HuH-7 (cell line): ENCODE measurements at regions not wholly inside any gene's neighbourhood (a gene's known extent, or its start where the extent isn't known, plus 50 kb on each side); places are given as distances from the start of the nearest gene placed in this dataset.
"Not testable (repeated sequence)": the region's sequence is repeated elsewhere in the genome, so short reads cannot be mapped to it uniquely, and the experiment has no call there.

Experiments used
- DNase-seq: peaks from one replicate; pipeline ENCODE4 v3.0.0; 2011; ENCODE audit warnings: low spot score

DNA sequence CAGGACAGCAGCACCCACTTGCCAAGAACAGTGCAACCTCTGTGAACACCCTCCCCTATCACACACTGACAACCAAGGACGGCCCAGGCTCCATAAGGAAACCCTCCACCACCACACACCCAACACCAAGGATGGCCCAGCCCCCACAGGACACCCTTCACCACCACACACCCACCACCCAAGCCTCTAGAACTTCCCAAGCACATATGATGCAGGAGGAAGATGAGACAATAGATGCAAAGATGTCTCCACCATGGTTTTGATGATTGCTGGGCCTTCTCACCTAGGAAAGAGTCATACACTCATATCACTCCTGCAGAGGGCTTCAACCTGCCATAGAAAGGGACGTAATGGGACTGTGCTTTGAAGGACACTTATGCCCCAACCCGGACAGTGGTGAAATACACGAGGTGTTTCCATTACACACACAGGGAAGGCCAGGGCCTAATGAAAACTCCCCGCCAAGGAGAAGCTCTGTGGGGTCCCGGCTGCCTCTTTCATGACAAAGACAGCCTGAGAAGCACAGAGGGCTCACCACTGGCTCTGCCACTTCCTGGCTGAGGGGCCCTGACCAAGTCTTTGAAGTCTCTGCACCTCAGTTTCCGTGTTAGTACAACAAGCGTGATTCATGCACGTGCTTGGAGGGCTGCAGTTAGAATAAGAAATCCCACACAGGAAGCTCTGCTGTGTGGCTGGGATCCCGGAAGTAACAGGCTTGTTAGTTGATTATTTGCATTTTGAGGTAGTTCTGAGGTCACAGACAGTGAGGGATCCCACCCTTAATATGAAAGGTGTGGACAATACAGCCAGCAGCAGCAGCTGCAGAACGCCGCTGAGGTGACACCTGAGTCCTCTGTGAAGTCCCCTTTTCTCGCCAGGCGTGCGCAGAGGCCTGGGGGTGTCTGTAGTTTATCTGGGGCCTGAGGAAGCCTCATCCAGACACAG is 61.9 kb upstream of the ATP12A start:
- no peak for DNase-seq

DNA sequence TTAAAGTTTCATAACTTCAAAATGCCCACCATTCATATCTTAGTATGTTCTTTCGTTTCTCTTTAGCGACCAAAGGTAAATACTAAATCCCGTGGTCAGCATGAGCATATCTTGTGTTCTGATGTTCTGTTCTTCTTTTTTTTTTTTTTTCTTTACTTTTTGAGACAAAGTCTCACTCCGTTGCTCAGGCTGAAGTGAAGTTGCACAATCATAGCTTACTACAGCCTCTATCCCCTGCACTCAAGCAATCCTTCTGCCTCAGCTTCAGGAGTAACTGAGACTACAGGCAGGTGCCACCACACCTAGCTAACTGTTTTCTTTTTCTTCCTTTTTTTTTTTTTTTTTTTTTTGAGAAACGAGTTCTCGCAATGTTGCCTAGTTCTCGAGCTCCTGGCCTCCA is 60.9 kb upstream of the ATP12A start:
- no peak for DNase-seq

DNA sequence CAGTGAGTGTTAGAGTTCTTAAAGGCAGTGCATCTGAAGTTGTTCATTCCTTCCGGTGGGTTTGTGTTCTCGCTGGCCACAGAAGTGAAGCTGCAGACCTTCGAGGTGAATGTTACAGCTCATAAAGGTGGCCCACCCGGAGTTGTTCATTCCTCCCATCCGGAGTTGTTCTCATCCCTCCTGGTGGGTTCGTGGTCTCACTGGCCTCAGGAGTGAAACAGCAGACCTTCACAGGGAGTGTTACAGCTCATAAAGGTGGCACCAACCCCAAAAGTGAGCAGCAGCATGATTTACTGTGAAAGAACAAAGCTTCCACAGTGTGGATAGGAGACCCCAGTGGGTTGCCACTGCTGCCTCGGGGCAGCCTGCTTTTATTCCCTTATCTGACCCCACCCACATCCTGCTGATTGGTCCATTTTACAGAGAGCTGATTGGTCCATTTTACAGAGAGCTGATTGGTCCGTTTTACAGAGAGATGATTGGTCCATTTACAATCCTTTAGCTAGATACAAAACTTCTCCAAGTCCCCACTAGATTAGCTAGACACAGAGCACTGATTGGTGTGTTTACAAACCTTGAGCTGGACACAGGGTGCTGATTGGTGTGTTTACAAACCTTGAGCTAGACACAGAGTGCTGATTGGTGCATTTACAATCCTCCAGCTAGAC is 57.6 kb upstream of the ATP12A start:
- not testable (repeated sequence) for DNase-seq

DNA sequence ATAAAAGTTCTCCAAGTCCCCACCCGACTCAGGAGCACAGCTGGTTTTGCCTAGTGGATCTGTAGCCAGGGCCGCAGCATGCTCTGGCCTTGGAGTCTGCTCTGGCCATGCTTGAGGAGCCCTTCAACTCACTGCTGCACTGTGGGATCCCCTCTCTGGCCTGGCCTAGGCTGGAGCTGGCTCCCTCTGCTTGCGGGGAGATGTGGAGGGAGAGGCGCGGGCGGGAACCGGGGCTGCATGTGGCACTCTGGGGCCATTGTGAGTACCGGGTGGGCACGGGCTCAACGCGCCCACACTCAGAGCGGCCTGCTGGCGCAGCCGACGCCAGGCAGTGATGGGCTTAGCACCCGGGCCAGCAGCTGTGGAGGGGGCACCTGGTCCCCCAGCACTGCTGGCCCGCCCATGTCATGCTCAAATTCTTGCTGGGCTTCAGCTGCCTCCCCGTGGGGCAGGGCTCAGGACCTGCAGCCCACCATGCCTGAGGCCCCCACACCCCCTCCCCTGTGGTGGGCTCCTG is 57.0 kb upstream of the ATP12A start:
- no peak for DNase-seq

DNA sequence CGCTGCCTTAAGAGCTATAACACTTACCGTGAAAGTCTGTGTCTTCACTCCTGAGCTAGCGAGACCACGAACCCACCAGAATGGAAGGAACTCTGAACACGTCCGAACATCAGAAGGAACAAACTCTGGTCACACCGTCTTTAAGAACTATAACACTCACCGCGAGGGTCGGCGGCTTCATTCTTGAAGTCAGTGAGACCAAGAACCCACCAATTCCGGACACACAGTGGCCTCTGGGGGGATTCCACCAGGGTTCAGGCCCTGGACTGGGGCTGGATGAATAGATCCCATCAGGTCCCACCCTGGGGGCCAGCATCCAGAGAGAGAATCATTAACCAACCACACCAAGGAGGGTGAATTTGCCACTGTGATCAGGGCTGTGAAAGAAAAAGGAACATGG is 55.8 kb upstream of the ATP12A start:
- DNase-seq, result no peak

DNA sequence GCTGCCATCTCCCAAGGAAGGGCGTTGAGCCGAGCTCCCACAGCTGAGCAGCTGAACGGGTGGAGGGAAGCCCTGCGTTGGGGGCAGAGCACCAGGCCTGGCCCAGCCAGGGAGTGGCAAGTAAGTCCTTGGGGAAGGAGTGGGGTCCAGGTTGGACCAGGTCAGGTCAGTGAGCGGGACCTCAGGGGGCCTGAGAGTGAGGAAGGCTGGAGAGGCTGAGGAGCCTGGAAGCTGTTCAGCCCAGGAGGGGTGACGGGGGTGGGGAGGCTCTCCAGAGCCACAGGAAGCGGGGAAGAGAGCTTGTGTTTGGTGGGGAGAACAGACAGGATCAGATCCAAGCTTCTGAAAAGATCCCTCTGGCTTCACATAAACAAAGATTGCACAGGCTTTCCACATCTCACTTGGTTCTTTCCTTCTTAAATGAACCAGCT is 55.4 kb upstream of the ATP12A start:
- no peak for DNase-seq

DNA sequence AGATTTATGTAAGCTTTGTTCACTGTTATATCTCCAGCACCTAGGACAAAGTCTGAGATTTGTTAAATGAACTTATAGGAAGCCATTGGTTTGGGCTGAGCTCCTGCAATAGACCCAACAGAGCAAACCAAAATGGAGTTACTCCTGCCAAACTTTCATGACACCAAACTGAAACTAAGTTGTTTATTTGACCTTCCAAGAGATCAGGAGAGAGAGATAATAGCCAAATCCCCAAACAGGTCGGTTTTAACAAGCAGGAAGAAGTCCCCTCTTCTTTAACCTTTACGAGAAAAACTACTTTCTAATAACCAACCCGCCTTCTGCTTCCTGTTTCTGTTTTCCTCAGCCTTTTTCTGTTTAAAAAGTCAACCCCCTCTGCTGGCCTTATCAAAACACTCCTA is 54.9 kb upstream of the ATP12A start:
- no peak for DNase-seq

DNA sequence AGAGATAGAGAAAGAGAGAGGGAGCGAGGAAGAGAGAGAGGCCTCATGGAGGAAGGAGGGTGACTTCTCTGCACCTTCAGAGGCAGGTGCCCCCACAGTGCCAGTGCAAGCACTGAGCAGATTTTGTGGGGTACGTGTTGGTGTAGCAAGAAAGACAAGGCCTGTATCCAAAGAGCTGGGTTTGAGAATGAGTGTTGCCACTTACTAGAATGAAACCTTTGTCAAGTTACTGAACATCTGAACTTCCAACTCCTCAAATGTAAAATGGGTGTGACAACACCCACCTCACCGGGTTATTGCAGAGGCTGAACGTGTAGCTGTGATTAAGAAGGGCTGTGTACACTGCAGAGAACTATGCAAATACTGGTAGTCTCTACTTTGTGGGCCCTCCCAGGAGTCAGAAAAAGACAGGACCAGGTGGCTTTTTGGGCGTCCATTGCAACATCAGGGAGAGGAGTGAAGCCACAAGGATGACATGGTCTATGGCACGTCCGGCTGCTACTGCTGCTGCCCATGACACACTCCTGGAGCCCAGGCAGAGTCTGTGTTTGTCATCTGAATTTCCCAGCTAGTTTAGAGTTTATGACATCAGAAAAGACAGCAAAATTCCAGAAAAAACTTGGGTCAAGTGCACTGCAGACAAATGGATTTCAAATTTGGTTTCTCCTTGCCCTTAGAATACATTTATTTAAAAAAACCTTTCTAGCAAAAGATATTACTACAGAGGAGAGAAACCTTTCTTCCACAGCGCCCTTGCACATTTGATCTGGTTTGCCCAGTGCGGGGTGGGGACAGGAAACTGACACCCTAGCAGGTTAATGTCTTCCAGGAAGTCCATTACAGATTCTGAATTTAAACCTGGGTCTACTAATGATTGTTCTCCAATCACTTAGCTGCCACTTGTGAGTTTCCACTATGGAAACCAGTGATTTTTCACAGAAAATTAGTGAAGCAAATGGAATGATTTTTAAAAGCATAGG is 54.0 kb upstream of the ATP12A start:
- DNase-seq, result no peak

DNA sequence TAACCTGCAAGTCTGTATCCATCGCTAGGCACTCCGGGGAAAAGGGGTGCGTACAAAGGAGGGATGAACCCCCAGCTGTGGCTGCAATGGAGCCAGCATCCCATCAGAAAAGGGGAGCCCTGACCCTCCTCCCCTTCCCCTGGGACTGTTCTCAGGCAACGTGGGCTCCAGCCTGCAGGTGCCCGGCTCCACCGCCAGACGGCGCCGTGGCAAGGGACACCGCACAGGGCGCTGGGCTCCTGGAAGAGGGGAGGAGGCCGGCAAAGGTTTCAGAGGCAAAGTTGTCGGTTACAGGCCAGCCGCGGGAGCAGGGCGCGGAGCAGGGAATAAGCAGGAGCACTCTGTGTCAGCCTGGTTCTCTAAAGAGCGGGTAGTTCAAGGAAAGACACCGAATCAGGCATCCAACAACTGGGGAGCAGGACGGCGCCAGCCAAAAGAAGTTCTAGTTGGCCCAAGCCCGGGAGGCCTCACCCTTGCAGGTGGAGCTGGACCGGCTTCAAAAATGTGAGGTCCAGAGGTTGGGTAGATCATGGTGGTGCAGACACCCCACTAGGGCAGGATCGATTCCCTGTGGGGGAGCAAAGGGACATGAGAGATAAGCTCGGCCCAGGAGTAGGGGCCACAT is 53.0 kb upstream of the ATP12A start:
- peak; percentile 76 for DNase-seq

DNA sequence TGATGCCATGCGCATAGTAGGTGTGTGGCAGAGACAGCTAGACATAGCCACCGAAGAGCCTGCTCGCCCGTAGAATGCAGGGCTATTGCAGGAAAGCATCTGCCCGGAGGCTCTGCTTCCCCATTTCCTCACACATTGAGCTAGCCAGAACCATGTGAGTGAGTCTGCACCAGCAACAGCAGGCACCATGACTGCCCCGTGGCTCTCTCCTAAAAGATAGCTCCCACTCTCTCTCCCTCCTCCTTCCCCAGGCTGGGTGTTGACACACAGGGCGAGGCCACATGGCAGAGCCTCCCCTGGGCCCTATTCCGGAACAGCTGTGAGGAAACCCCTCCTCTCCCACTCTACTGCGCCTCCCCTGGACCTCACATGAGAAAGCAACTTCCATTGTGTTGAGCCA is 52.3 kb upstream of the ATP12A start:
- DNase-seq, result no peak

DNA sequence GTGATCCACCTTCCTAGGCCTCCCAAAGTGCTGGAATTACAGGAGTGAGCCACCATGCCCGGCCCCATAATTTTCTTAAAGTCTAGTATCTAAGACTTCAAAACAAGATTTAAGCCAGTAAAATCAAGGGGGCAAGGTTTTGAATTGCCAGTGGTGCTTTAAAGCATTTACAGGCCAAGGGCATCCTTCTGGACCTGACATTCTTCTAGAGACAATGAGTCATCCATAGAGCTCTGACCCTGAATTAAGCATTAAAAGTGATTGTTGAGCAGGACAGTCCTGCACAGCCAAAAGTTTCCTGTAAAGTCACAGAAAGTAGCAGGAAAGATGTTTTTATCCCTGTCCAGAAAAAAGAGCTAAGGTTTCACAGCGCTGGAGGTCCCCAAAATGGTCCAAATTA is 50.9 kb upstream of the ATP12A start:
- no peak for DNase-seq

DNA sequence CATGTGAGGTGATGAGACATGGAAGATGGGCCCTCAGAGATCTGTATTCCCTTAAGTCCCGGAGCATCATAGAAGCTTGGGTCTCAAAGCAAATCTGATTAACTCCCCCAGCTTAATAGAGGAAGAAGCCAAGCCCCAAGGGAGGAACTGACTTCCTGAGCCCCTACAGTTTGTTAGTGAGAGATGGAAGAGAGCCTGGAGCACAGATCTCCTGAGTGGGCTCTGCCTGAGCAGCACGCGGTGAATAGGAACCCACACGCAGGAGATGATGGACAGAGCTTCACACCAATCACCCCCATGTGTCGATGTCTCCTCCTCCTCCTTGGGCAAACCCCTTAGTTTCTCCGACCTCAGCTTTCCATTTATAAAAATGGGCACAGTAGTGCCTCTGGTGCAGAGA is 50.1 kb upstream of the ATP12A start:
- DNase-seq, result no peak
